Ishikawa (cell line): ENCODE measurements at regions not wholly inside any gene's neighbourhood (a gene's known extent, or its start where the extent isn't known, plus 50 kb on each side); places are given as distances from the start of the nearest gene placed in this dataset.

Experiments used
- CEBPB ChIP-seq: IDR thresholded peaks from 2 replicates; pipeline ENCODE4 v1.6.1; 2012
- CREB1 ChIP-seq: IDR thresholded peaks from 2 replicates; pipeline ENCODE4 v1.6.1; 2012; ENCODE audit warnings: low read depth
- EGR1 ChIP-seq: IDR thresholded peaks from 2 replicates; pipeline ENCODE4 v1.6.1; 2012
- EP300 ChIP-seq: IDR thresholded peaks from 2 replicates; pipeline ENCODE4 v1.6.1; 2012; ENCODE audit warnings: borderline replicate concordance
- FOXM1 ChIP-seq: IDR thresholded peaks from 2 replicates; pipeline ENCODE4 v1.6.1; 2012; ENCODE audit warnings: low read depth, borderline replicate concordance
- RAD21 ChIP-seq: IDR thresholded peaks from 2 replicates; pipeline ENCODE4 v1.6.1; 2012; ENCODE audit warnings: low read depth
- REST ChIP-seq: IDR thresholded peaks from 2 replicates; pipeline ENCODE4 v1.6.1; 2012; ENCODE audit warnings: low read depth, mild to moderate bottlenecking
- TAF1 ChIP-seq: IDR thresholded peaks from 2 replicates; pipeline ENCODE4 v1.6.1; 2012; ENCODE audit warnings: low read depth, mild to moderate bottlenecking
- YY1 ChIP-seq: IDR thresholded peaks from 2 replicates; pipeline ENCODE4 v1.6.1; 2012; ENCODE audit warnings: low read depth
- ZBTB7A ChIP-seq: IDR thresholded peaks from 2 replicates; pipeline ENCODE4 v1.6.1; 2012; ENCODE audit warnings: low read depth
- TF ChIP-seq, protein P1 (sequence below): IDR thresholded peaks from 2 replicates; pipeline ENCODE4 v1.6.1; 2012

DNA sequence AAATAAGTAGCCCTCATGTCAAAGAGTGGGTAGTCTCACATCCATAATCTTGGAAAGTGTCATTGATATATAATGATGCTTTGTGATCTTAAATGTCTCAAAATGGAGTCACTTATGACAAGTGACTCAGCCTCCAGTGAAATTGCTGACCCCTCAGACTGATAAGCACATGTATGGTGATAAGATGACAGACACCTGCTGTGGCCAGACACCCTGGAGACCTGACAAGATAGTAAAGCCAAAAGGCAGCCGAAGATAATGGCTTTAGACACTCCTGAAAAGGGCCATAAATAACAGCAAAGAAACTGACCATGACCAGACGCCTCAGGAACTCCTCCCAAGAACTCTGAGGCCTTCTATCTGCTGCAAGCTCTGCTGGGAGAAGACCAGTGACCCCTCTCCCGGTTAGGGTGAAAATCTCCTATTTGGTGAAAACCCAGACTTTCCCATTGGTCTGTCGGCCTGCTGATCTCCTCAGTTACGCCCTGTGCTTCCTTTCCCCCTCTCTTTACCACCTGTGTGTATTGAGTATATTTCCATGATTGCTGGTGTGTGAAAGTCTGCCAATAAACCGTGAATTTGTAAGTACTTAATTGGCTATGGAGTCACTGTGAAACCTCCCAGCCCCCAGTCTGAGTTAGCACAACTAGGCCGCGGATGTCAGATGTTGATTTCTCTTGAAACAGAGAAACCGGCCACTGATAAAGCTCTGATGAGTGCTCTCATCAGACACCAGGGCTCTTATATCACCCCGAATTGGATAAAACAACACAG is 226.7 kb upstream of the MYOCD start:
- TF ChIP-seq EP300: no peak
- TF ChIP-seq TAF1: no peak
- TF ChIP-seq, protein P1, sequence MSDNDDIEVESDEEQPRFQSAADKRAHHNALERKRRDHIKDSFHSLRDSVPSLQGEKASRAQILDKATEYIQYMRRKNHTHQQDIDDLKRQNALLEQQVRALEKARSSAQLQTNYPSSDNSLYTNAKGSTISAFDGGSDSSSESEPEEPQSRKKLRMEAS: no peak
- no peak for TF ChIP-seq EGR1
- TF ChIP-seq REST: no peak
- no peak for TF ChIP-seq RAD21
- TF ChIP-seq YY1: no peak
- no peak for TF ChIP-seq CEBPB
- no peak for TF ChIP-seq ZBTB7A
- TF ChIP-seq CREB1: no peak
- no peak for TF ChIP-seq FOXM1
